K562 (cell line): ENCODE measurements at regions not wholly inside any gene's neighbourhood (a gene's known extent, or its start where the extent isn't known, plus 50 kb on each side); places are given as distances from the start of the nearest gene placed in this dataset.

Source experiments
- ATAC-seq: fragments of 200-7000 bp; cut with Tn5 transposase; 3 replicates; pipeline ENCODE4 v1.9.1; 2020; ENCODE audit warnings: moderate library complexity
- BruUV-seq: library from RNA; stranded (reverse); fragments of 400-500 nt; replicated peaks from 2 replicates; lab custom pipeline; 2021; lab: Mats Ljungman, UMichigan
- CTCF ChIA-PET: fragments of 300-600 bp; formaldehyde crosslinking; extraction: SDS; loops from one replicate; lab custom pipeline; 2021; ENCODE audit warnings: low intra/inter-chr PET ratio; lab: Yijun Ruan, JAX
- POLR2A ChIA-PET: fragments of 300-600, 350-650 bp; sonication (Branson Sonifier 250); formaldehyde crosslinking; extraction: SDS; loops from one replicate; lab custom pipeline; 2021; ENCODE audit warnings: antibody characterized with exemption, inconsistent platforms; lab: Yijun Ruan, JAX
- DNase-seq, 4 experiments: peaks; one replicate each; pipeline versions ENCODE4 v3.0.0 to v3.0.0-alpha.2; 2011 to 2018; ENCODE audit warnings: low spot score in 3 of 4, mixed read lengths in 3 of 4; ENCODE audit errors: extremely low read depth in 1 of 4
- FAIRE-seq: peaks from 2 replicates; lab custom pipeline; 2011; peaks lifted over from hg19 to GRCh38; lab: Jason Lieb, UNC
- H2AFZ ChIP-seq: 2 replicates; pipeline ENCODE4 v1.6.0; 2011; ENCODE audit warnings: low read depth, low read length, control low read depth, inconsistent platforms
- H3K27ac ChIP-seq: fragments of 200-600 bp; 3 replicates; pipeline ENCODE4 v1.8.0; 2011; ENCODE audit warnings: low read depth, mild to moderate bottlenecking, control low read depth, inconsistent platforms, low read length, moderate library complexity, mixed read lengths; ENCODE audit errors: extremely low read depth
- H3K27me3 ChIP-seq, 2 experiments: fragments of 300-600 bp in 1 of 2; 2 replicates in 1 of 2; 3 replicates in 1 of 2; pipeline versions ENCODE4 v1.6.0 to v1.8.0; 2011; ENCODE audit warnings: inconsistent platforms in 2 of 2, low read length in 2 of 2, mild to moderate bottlenecking in 1 of 2, mixed read lengths in 1 of 2, moderate library complexity in 1 of 2; ENCODE audit not compliant: control insufficient read depth in 2 of 2, insufficient read depth in 2 of 2
- H3K36me3 ChIP-seq: fragments of 300-600 bp; 3 replicates; pipeline ENCODE4 v1.8.0; 2011; ENCODE audit warnings: mild to moderate bottlenecking, low read length, inconsistent platforms; ENCODE audit not compliant: control insufficient read depth, insufficient read depth
- H3K4me1 ChIP-seq, 2 experiments: fragments of 200-600 bp in 1 of 2; replicated peaks in 1 of 2; 2 replicates in 1 of 2; 3 replicates in 1 of 2; pipeline versions ENCODE4 v1.5.1 to v1.8.0; 2011; ENCODE audit warnings: inconsistent platforms in 2 of 2, low read length in 2 of 2, mild to moderate bottlenecking in 1 of 2, mixed read lengths in 1 of 2, moderate library complexity in 1 of 2; ENCODE audit not compliant: control insufficient read depth in 2 of 2, insufficient read depth in 2 of 2
- H3K4me2 ChIP-seq: 2 replicates; pipeline ENCODE4 v1.6.1; 2011; ENCODE audit warnings: low read length, control low read depth, inconsistent platforms, mixed read lengths; ENCODE audit not compliant: insufficient read depth
- H3K4me3 ChIP-seq: fragments of 200-600 bp; sonication (generic), shearing (Covaris generic); 2 replicates; pipeline ENCODE4 v1.5.1; 2016; ENCODE audit warnings: control low read depth, inconsistent platforms
- H3K79me2 ChIP-seq: fragments of 200-600 bp; 3 replicates; pipeline ENCODE4 v1.8.0; 2011; ENCODE audit warnings: low read length, inconsistent platforms; ENCODE audit not compliant: control insufficient read depth, insufficient read depth
- H3K9ac ChIP-seq, 2 experiments: 2 replicates each; pipeline versions ENCODE4 v1.6.0 to v1.6.1; 2011; ENCODE audit warnings: low read depth in 2 of 2, low read length in 2 of 2, control low read depth in 1 of 2, inconsistent platforms in 1 of 2, mild to moderate bottlenecking in 1 of 2, mixed read lengths in 1 of 2; ENCODE audit not compliant: insufficient read depth in 1 of 2
- H3K9me1 ChIP-seq: one replicate; pipeline ENCODE4 v1.6.0; 2011; ENCODE audit warnings: inconsistent platforms, mild to moderate bottlenecking, low read length, moderate library complexity; ENCODE audit not compliant: control insufficient read depth, insufficient read depth
- H3K9me3 ChIP-seq: replicated peaks from 2 replicates; pipeline ENCODE4 v1.5.1; 2011; ENCODE audit warnings: low read depth, low read length, inconsistent platforms; ENCODE audit not compliant: control insufficient read depth, insufficient read depth
- H4K20me1 ChIP-seq: replicated peaks from 2 replicates; pipeline ENCODE4 v1.6.1; 2011; ENCODE audit warnings: low read length, inconsistent platforms, mixed read lengths; ENCODE audit not compliant: control insufficient read depth, insufficient read depth
- ATF7 ChIP-seq: fragments of 450-650 bp; IDR thresholded peaks from 2 replicates; pipeline ENCODE4 v1.7.1; 2014; ENCODE audit warnings: mild to moderate bottlenecking, moderate library complexity
- ZBTB11 ChIP-seq, 3 experiments: fragments of 200-800 bp in 1 of 3; fragments of 250-450 bp in 1 of 3; fragments of 450-650 bp in 1 of 3; sonication (Bioruptor Pico) in 1 of 3; sonication (Bioruptor generic) in 1 of 3; formaldehyde crosslinking in 1 of 3; IDR thresholded peaks; 2 replicates each; pipeline versions ENCODE4 v1.6.1 to v1.8.0; 2016 to 2022; ENCODE audit warnings: mild to moderate bottlenecking in 2 of 3, missing genetic modification characterization in 2 of 3, missing compliant biosample characterization in 1 of 3, moderate library complexity in 1 of 3
- WGBS: fragments of 100-300 bp; shearing (Covaris generic); methylation state at CpG from one replicate; pipeline ENCODE4 v1.1.6; 2016; ENCODE audit warnings: low coverage, mixed read lengths; ENCODE audit not compliant: insufficient coverage; ENCODE audit errors: missing lambda C conversion rate; 5-methylcytosine and 5-hydroxymethylcytosine counted together
- in situ Hi-C: fragments of 300-500 bp; cut with MboI; formaldehyde crosslinking; loops from 4 replicates; pipeline ENCODE4 v1.15.0; 2018; ENCODE audit warnings: inconsistent platforms, mixed read lengths
- intact Hi-C: fragments of 100-400 bp; cut with micrococcal nuclease; formaldehyde crosslinking; loops from 2 replicates; pipeline ENCODE4 v1.14.2; 2022

GRCh38 chr20:48395816-48396546 lies 431.8 kb downstream of the PREX1 start:
- Histone ChIP-seq H3K27ac (no peak overlapping the region), H2AFZ (no peak overlapping the region), H3K4me3 (no peak overlapping the region), H3K9me3 (no peaks in the 10 kb centered on the region; the same call in 1 of the 2 replicates), H3K36me3 (no peaks in the 10 kb centered on the region), H3K27me3 (peaks cover 0 to 41% of the 10 kb centered on the region in 2 experiments; a peak in 3 of 5 replicates), H4K20me1 (no peaks in the 10 kb centered on the region), H3K9ac (no peak overlapping the region), H3K4me2 (no peak overlapping the region), H3K79me2 (no peaks in the 10 kb centered on the region), H3K9me1 (no peaks in the 10 kb centered on the region), H3K4me1 (no peaks in the 10 kb centered on the region)
- ChIA-PET POLR2A (interaction anchor here (0.7 to 0.8 kb wide), 2 partner anchors 8 to 392 kb away, joined by 3 to 4 read pairs; no protein-coding TSS in a partner anchor), CTCF (no interaction called here)
- in situ Hi-C loops: no loop called here
- DNase-seq (no peak), ATAC-seq (no peak), FAIRE-seq (no peak)
- TF ChIP-seq ATF7 (no peak), ZBTB11 (CRISPR knock-in tag; IDR thresholded peaks at IDR 0.05) (peak in 1 of 3 experiments; percentile 6; a peak in 1 of 6 replicates)
- 4% methylated on average over 9 of the region's 9 CpGs for WGBS
- no TSS peak for BruUV-seq
- intact Hi-C loops: no loop called here
